A673 (cell line): ENCODE measurements at regions not wholly inside any gene's neighbourhood (a gene's known extent, or its start where the extent isn't known, plus 50 kb on each side); places are given as distances from the start of the nearest gene placed in this dataset.

ENCODE experiments used
- BruUV-seq: library from RNA; stranded (reverse); fragments of 400-500 nt; replicated peaks from 2 replicates; lab custom pipeline; 2021; lab: Mats Ljungman, UMichigan
- CTCF ChIA-PET: fragments of 300-600 bp; sonication (Branson Sonifier 250); formaldehyde crosslinking; loops from one replicate; lab custom pipeline; 2022; ENCODE audit warnings: antibody characterized with exemption; lab: Charles Lee
- POLR2A ChIA-PET: fragments of 300-600 bp; sonication (Branson Sonifier 250); formaldehyde crosslinking; loops from one replicate; lab custom pipeline; 2022; ENCODE audit warnings: antibody characterized with exemption; ENCODE audit not compliant: low non-redundant PET; lab: Charles Lee
- DNase-seq: peaks from one replicate; pipeline ENCODE4 v3.0.0-alpha.2; 2015; ENCODE audit warnings: low spot score
- H3K27ac ChIP-seq: fragments of 200-600 bp; sonication (generic); 2 replicates; pipeline ENCODE4 v1.5.1; 2016; ENCODE audit warnings: mixed run types, low read depth, mild to moderate bottlenecking, mixed read lengths, antibody characterized with exemption, low read length; ENCODE audit not compliant: poor library complexity, severe bottlenecking
- H3K27me3 ChIP-seq: fragments of 200-600 bp; sonication (generic); replicated peaks from 2 replicates; pipeline ENCODE4 v1.6.1; 2017; ENCODE audit warnings: mixed run types, low read depth, mild to moderate bottlenecking, mixed read lengths, antibody characterized with exemption, low read length; ENCODE audit not compliant: insufficient read depth, poor library complexity
- H3K36me3 ChIP-seq: fragments of 200-600 bp; sonication (generic); 2 replicates; pipeline ENCODE4 v1.6.1; 2016; ENCODE audit warnings: mixed run types, mild to moderate bottlenecking, mixed read lengths, antibody characterized with exemption, low read length; ENCODE audit not compliant: insufficient read depth, poor library complexity, severe bottlenecking
- H3K4me1 ChIP-seq: fragments of 200-600 bp; sonication (generic); 2 replicates; pipeline ENCODE4 v1.6.1; 2017; ENCODE audit warnings: mixed run types, mild to moderate bottlenecking, mixed read lengths, antibody characterized with exemption, low read length; ENCODE audit not compliant: insufficient read depth, poor library complexity, severe bottlenecking
- H3K4me3 ChIP-seq: fragments of 200-600 bp; sonication (generic); 2 replicates; pipeline ENCODE4 v1.5.1; 2016; ENCODE audit warnings: low read depth, mixed run types, mild to moderate bottlenecking, mixed read lengths, low read length; ENCODE audit not compliant: poor library complexity, severe bottlenecking
- H3K9me3 ChIP-seq: fragments of 200-600 bp; sonication (generic); 2 replicates; pipeline ENCODE4 v1.6.1; 2016; ENCODE audit warnings: mixed run types, low read depth, mild to moderate bottlenecking, mixed read lengths, antibody characterized with exemption, low read length; ENCODE audit not compliant: poor library complexity, severe bottlenecking
- EZH2 ChIP-seq: fragments of 200-600 bp; sonication (generic); IDR thresholded peaks from 2 replicates; pipeline ENCODE4 v1.6.1; 2017; ENCODE audit warnings: borderline replicate concordance, low read depth, mild to moderate bottlenecking, mixed read lengths, antibody characterized with exemption, low read length; ENCODE audit not compliant: poor library complexity, severe bottlenecking
- intact Hi-C: fragments of 100-400 bp; cut with micrococcal nuclease; formaldehyde crosslinking; loops from one replicate; pipeline ENCODE4 v1.10.0; 2022; ENCODE audit not compliant: unreplicated experiment
- TF ChIP-seq, protein P1 (sequence below): fragments of 300-800, 200-600 bp; sonication (generic); conservative IDR thresholded peaks from 2 replicates; pipeline ENCODE4 v1.5.1; 2017; ENCODE audit warnings: low read depth, mild to moderate bottlenecking, antibody characterized with exemption, low read length, moderate library complexity, mixed read lengths

GRCh38 chr11:80569832-80570231, 1129.0 kb upstream of the TENM4 start:
- Histone ChIP-seq H3K27me3 (no peaks in the 10 kb centered on the region), H3K9me3 (no peaks in the 10 kb centered on the region), H3K4me3 (no peak overlapping the region), H3K4me1 (no peaks in the 10 kb centered on the region), H3K36me3 (no peaks in the 10 kb centered on the region), H3K27ac (no peak overlapping the region)
- intact Hi-C loops, result no loop called here
- POLR2A ChIA-PET, result no interaction called here
- no peak for DNase-seq
- no TSS peak for BruUV-seq
- CTCF ChIA-PET, result no interaction called here
- no peak for TF ChIP-seq EZH2
- TF ChIP-seq, protein P1, sequence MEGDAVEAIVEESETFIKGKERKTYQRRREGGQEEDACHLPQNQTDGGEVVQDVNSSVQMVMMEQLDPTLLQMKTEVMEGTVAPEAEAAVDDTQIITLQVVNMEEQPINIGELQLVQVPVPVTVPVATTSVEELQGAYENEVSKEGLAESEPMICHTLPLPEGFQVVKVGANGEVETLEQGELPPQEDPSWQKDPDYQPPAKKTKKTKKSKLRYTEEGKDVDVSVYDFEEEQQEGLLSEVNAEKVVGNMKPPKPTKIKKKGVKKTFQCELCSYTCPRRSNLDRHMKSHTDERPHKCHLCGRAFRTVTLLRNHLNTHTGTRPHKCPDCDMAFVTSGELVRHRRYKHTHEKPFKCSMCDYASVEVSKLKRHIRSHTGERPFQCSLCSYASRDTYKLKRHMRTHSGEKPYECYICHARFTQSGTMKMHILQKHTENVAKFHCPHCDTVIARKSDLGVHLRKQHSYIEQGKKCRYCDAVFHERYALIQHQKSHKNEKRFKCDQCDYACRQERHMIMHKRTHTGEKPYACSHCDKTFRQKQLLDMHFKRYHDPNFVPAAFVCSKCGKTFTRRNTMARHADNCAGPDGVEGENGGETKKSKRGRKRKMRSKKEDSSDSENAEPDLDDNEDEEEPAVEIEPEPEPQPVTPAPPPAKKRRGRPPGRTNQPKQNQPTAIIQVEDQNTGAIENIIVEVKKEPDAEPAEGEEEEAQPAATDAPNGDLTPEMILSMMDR, result no peak

- Histone ChIP-seq H3K4me1 (no peaks in the 10 kb centered on the region), H3K27ac (no peak overlapping the region), H3K36me3 (no peaks in the 10 kb centered on the region), H3K4me3 (no peak overlapping the region), H3K9me3 (no peaks in the 10 kb centered on the region), H3K27me3 (no peaks in the 10 kb centered on the region)
- intact Hi-C loops, result no loop called here
- CTCF ChIA-PET, result no interaction called here
- TF ChIP-seq, protein P1, result no peak
- TF ChIP-seq EZH2, result no peak
- DNase-seq, result no peak
- POLR2A ChIA-PET, result no interaction called here
- BruUV-seq, result no TSS peak
These were observed 1124.4 kb upstream of the TENM4 start for GRCh38 chr11:80565231-80565630.

GRCh38 chr11:80562523-80563125, 1121.8 kb upstream of the TENM4 start:
- Histone ChIP-seq H3K4me3 (no peak overlapping the region), H3K9me3 (no peaks in the 10 kb centered on the region), H3K4me1 (no peaks in the 10 kb centered on the region), H3K27me3 (no peaks in the 10 kb centered on the region), H3K27ac (no peak overlapping the region), H3K36me3 (no peaks in the 10 kb centered on the region)
- TF ChIP-seq, protein P1, result no peak
- no peak for TF ChIP-seq EZH2
- BruUV-seq, result no TSS peak
- intact Hi-C loops, result no loop called here
- ChIA-PET POLR2A (no interaction called here), CTCF (no interaction called here)
- DNase-seq, result no peak
